H1 (cell line): ENCODE measurements at regions not wholly inside any gene's neighbourhood (a gene's known extent, or its start where the extent isn't known, plus 50 kb on each side); places are given as distances from the start of the nearest gene placed in this dataset.

Experiments used
- POLR2A ChIP-seq, 2 experiments: IDR thresholded peaks; 1 replicate in 1 of 2; 2 replicates in 1 of 2; pipeline ENCODE4 v1.6.1; 2011; ENCODE audit warnings: low read depth in 2 of 2, low read length in 2 of 2, mild to moderate bottlenecking in 2 of 2; ENCODE audit errors: control extremely low read depth in 1 of 2
- POU5F1 ChIP-seq: IDR thresholded peaks from 2 replicates; pipeline ENCODE4 v1.6.1; 2011; ENCODE audit warnings: low read depth, mild to moderate bottlenecking, low read length, moderate library complexity
- RAD21 ChIP-seq, 2 experiments: IDR thresholded peaks in 1 of 2; conservative IDR thresholded peaks in 1 of 2; 2 replicates each; pipeline ENCODE4 v1.6.1; 2011; ENCODE audit warnings: low read depth in 2 of 2, low read length in 2 of 2, improper control_type of control experiment in 1 of 2, inconsistent platforms in 1 of 2, mild to moderate bottlenecking in 1 of 2, moderate library complexity in 1 of 2

DNA sequence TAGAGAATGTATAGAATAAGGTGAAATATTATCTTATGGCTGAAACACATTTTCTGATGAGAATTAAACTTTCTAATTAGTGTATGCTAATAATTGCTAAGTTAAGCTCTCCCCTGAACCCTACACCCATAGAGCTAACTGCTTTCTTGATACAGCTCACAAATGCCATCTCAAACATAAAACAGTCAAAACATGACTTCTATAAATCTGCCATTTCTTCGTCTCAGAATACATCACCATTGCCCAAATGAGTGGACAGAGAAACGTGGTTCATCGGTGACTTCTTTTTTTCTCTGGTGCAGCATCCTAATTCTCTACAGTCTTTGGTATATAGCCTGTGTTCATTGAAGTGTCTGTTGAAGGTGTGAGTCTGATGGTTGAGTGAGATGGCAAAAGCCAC lies 554.6 kb downstream of the NLGN4X start (continued):
- TF ChIP-seq POU5F1 (no peak), POLR2A (IDR thresholded peaks at IDR 0.05; ENCODE audit: control extremely low read depth in 1 of 2, low read depth in 2 of 2, low read length in 2 of 2) (no peak), RAD21 (IDR thresholded peaks at IDR 0.05 in 1 of 2, conservative IDR thresholded peaks at IDR 0.05 in 1 of 2; ENCODE audit: low read depth in 2 of 2, low read length in 2 of 2) (no peak)
